GM23338 (cell line): ENCODE measurements at regions not wholly inside any gene's neighbourhood (a gene's known extent, or its start where the extent isn't known, plus 50 kb on each side); places are given as distances from the start of the nearest gene placed in this dataset.

ENCODE experiments used
- ATAC-seq: fragments of 200-7000 bp; cut with Tn5 transposase; 3 replicates; pipeline ENCODE4 v1.9.1; 2020
- DNase-seq: peaks from one replicate; pipeline ENCODE4 v3.0.0-alpha.2; 2015; ENCODE audit warnings: low spot score
- H2AFZ ChIP-seq: fragments of 200-600 bp; sonication (generic); 2 replicates; pipeline ENCODE4 v1.8.0; 2016; ENCODE audit warnings: antibody characterized with exemption, mild to moderate bottlenecking, moderate library complexity
- H3F3A ChIP-seq: fragments of 200-600 bp; sonication (generic); replicated peaks from 2 replicates; pipeline ENCODE4 v1.8.0; 2017; ENCODE audit warnings: antibody characterized with exemption, mixed run types, low read depth
- H3K27ac ChIP-seq: fragments of 200-600 bp; sonication (generic); 2 replicates; pipeline ENCODE4 v1.6.1; 2016; ENCODE audit warnings: low read depth
- H3K27me3 ChIP-seq: fragments of 200-600 bp; sonication (generic); 2 replicates; pipeline ENCODE4 v1.8.0; 2016; ENCODE audit warnings: mild to moderate bottlenecking, mixed run types, moderate library complexity; ENCODE audit not compliant: insufficient read depth
- H3K36me3 ChIP-seq: fragments of 200-600 bp; sonication (generic); 2 replicates; pipeline ENCODE4 v1.8.0; 2016; ENCODE audit warnings: mild to moderate bottlenecking; ENCODE audit not compliant: insufficient read depth
- H3K4me1 ChIP-seq: fragments of 200-600 bp; sonication (generic); 2 replicates; pipeline ENCODE4 v1.8.0; 2016; ENCODE audit warnings: mild to moderate bottlenecking, moderate library complexity; ENCODE audit not compliant: insufficient read depth
- H3K4me2 ChIP-seq: fragments of 200-600 bp; sonication (generic); 2 replicates; pipeline ENCODE4 v1.7.1; 2017; ENCODE audit warnings: mixed run types
- H3K4me3 ChIP-seq: fragments of 200-600 bp; sonication (generic); 2 replicates; pipeline ENCODE4 v1.6.1; 2016; ENCODE audit warnings: mixed run types
- H3K79me2 ChIP-seq: fragments of 200-600 bp; sonication (generic); replicated peaks from 2 replicates; pipeline ENCODE4 v1.8.0; 2017; ENCODE audit warnings: mild to moderate bottlenecking; ENCODE audit not compliant: insufficient read depth
- H3K9me2 ChIP-seq: fragments of 200-600 bp; sonication (generic); 2 replicates; pipeline ENCODE4 v1.8.0; 2017; ENCODE audit not compliant: insufficient read depth
- H4K20me1 ChIP-seq: fragments of 200-600 bp; sonication (generic); replicated peaks from 2 replicates; pipeline ENCODE4 v1.8.0; 2017; ENCODE audit warnings: mild to moderate bottlenecking; ENCODE audit not compliant: insufficient read depth
- H3K27ac Mint-ChIP-seq: 2 replicates; pipeline ENCODE4 v1.8.0; 2020; ENCODE audit warnings: inconsistent platforms, mild to moderate bottlenecking, moderate library complexity, mixed read lengths
- H3K27me3 Mint-ChIP-seq: 3 replicates; pipeline ENCODE4 v1.8.0; 2022; ENCODE audit warnings: low read depth, mild to moderate bottlenecking, moderate library complexity, mixed read lengths, inconsistent platforms; ENCODE audit not compliant: insufficient read depth, poor library complexity
- H3K36me3 Mint-ChIP-seq: 3 replicates; pipeline ENCODE4 v1.8.0; 2021; ENCODE audit warnings: low read depth, mild to moderate bottlenecking, inconsistent platforms, moderate library complexity, mixed read lengths
- H3K4me1 Mint-ChIP-seq: 3 replicates; pipeline ENCODE4 v1.8.0; 2020; ENCODE audit warnings: mild to moderate bottlenecking, inconsistent platforms, mixed read lengths
- H3K4me3 Mint-ChIP-seq: 3 replicates; pipeline ENCODE4 v1.8.0; 2021; ENCODE audit warnings: moderate library complexity, mild to moderate bottlenecking, inconsistent platforms, mixed read lengths
- H3K9me3 Mint-ChIP-seq: 3 replicates; pipeline ENCODE4 v1.8.0; 2020; ENCODE audit warnings: moderate library complexity, mild to moderate bottlenecking, inconsistent platforms, mixed read lengths
- CTCF ChIP-seq, 2 experiments: fragments of 200-600 bp in 1 of 2; sonication (generic) in 1 of 2; conservative IDR thresholded peaks; 2 replicates each; pipeline versions ENCODE4 v1.5.1 to v1.6.1; 2016 to 2017; ENCODE audit warnings: antibody characterized with exemption in 2 of 2, low read depth in 2 of 2, mild to moderate bottlenecking in 2 of 2, moderate library complexity in 1 of 2
- ETS1 ChIP-seq: IDR thresholded peaks from 2 replicates; pipeline ENCODE4 v1.6.1; 2016; ENCODE audit warnings: antibody characterized with exemption
- EZH2 ChIP-seq: fragments of 200-600 bp; sonication (generic); IDR thresholded peaks from one replicate; pipeline ENCODE4 v1.8.0; 2017; ENCODE audit warnings: antibody characterized with exemption, mild to moderate bottlenecking, low read depth; ENCODE audit not compliant: unreplicated experiment
- EZH2phosphoT487 ChIP-seq: fragments of 200-600 bp; sonication (generic); IDR thresholded peaks from one replicate; pipeline ENCODE4 v1.8.1; 2018; ENCODE audit warnings: antibody characterized with exemption; ENCODE audit not compliant: unreplicated experiment
- JUNB ChIP-seq: IDR thresholded peaks from one replicate; pipeline ENCODE4 v1.6.1; 2016; ENCODE audit warnings: antibody characterized with exemption; ENCODE audit not compliant: unreplicated experiment
- NANOG ChIP-seq: IDR thresholded peaks from 2 replicates; pipeline ENCODE4 v1.6.1; 2016; ENCODE audit warnings: antibody characterized with exemption, borderline replicate concordance
- POLR2AphosphoS5 ChIP-seq: IDR thresholded peaks from 2 replicates; pipeline ENCODE4 v1.6.1; 2016; ENCODE audit warnings: antibody characterized with exemption, low read depth
- ZNF114 ChIP-seq: fragments of 250-450 bp; sonication (Bioruptor Pico); IDR thresholded peaks from 2 replicates; pipeline ENCODE4 v1.5.0; 2020; ENCODE audit warnings: mild to moderate bottlenecking, moderate library complexity
- ZNF462 ChIP-seq: fragments of 250-450 bp; sonication (Bioruptor Pico); IDR thresholded peaks from 2 replicates; pipeline ENCODE4 v1.5.0; 2020; ENCODE audit warnings: mild to moderate bottlenecking, moderate library complexity

GRCh38 chr9:16271967-16272366, 598.5 kb downstream of the BNC2 start:
- DNase-seq (no peak), ATAC-seq (no peak)
- no peaks in the 10 kb centered on the region for H3K79me2 ChIP-seq
- no peaks in the 10 kb centered on the region for H3K36me3 Mint-ChIP-seq
- H3K27ac Mint-ChIP-seq: no peak overlapping the region
- peaks cover 18% of the 10 kb centered on the region for H3K4me1 ChIP-seq
- H4K20me1 ChIP-seq: no peaks in the 10 kb centered on the region
- H3K4me3 Mint-ChIP-seq: no peak overlapping the region
- no peaks in the 10 kb centered on the region for H3K36me3 ChIP-seq
- H3K4me3 ChIP-seq: no peak overlapping the region
- 0 out of 2 replicates have a peak overlapping the region, but pooled peaks have one; percentile 51 for H3K4me2 ChIP-seq
- peaks cover 20% of the 10 kb centered on the region for H3K4me1 Mint-ChIP-seq
- peaks cover 2% of the 10 kb centered on the region for H3K27me3 Mint-ChIP-seq
- H3K9me2 ChIP-seq: no peaks in the 10 kb centered on the region
- TF ChIP-seq ZNF114 (CRISPR knock-in tag): no peak
- TF ChIP-seq EZH2: no peak
- TF ChIP-seq JUNB: no peak
- TF ChIP-seq CTCF (conservative IDR thresholded peaks at IDR 0.05; ENCODE audit: low read depth in 2 of 2): no peak
- TF ChIP-seq ETS1: no peak
- TF ChIP-seq NANOG: no peak
- no peak for TF ChIP-seq POLR2AphosphoS5
- TF ChIP-seq EZH2phosphoT487: no peak
- H3F3A ChIP-seq: no peaks in the 10 kb centered on the region
- no peaks in the 10 kb centered on the region for H3K9me3 Mint-ChIP-seq
- no peaks in the 10 kb centered on the region for H3K27me3 ChIP-seq
- no peak overlapping the region for H3K27ac ChIP-seq
- no peak overlapping the region for H2AFZ ChIP-seq

- H3K9me3 Mint-ChIP-seq: no peaks in the 10 kb centered on the region
- ATAC-seq: no peak
- TF ChIP-seq ZNF462 (CRISPR knock-in tag) (no peak), CTCF (conservative IDR thresholded peaks at IDR 0.05; ENCODE audit: low read depth in 2 of 2) (no peak)
These were observed 597.7 kb downstream of the BNC2 start for GRCh38 chr9:16272776-16273175.

More at GRCh38 chr9:16272776-16273175, 597.7 kb downstream of the BNC2 start:
- no peaks in the 10 kb centered on the region for H4K20me1 ChIP-seq
- no peaks in the 10 kb centered on the region for H3K79me2 ChIP-seq
- H3K9me2 ChIP-seq: no peaks in the 10 kb centered on the region
- no peak for DNase-seq
- Mint-ChIP-seq H3K4me3 (no peak overlapping the region), H3K27me3 (peaks cover 5% of the 10 kb centered on the region), H3K27ac (no peak overlapping the region), H3K36me3 (no peaks in the 10 kb centered on the region), H3K4me1 (peaks cover 12% of the 10 kb centered on the region)
- H3K4me3 ChIP-seq: no peak overlapping the region
- 0 out of 2 replicates have a peak overlapping the region, but pooled peaks have one; percentile 51 for H3K4me2 ChIP-seq
- peaks cover 11% of the 10 kb centered on the region for H3K4me1 ChIP-seq
- H3K27me3 ChIP-seq: no peaks in the 10 kb centered on the region
- H3K36me3 ChIP-seq: no peaks in the 10 kb centered on the region
- no peaks in the 10 kb centered on the region for H3F3A ChIP-seq
- H2AFZ ChIP-seq: 0 out of 2 replicates have a peak overlapping the region, but pooled peaks have one; percentile 23
- no peak overlapping the region for H3K27ac ChIP-seq
